HG03432 (cell line): ENCODE measurements at regions not wholly inside any gene's neighbourhood (a gene's known extent, or its start where the extent isn't known, plus 50 kb on each side); places are given as distances from the start of the nearest gene placed in this dataset.
"Not testable (repeated sequence)": the region's sequence is repeated elsewhere in the genome, so short reads cannot be mapped to it uniquely, and the experiment has no call there.

ENCODE experiments used
- ATAC-seq: cut with Tn5 transposase; IDR thresholded peaks from one replicate; pipeline ENCODE4 v1.9.1; 2021; ENCODE audit warnings: mild to moderate bottlenecking, moderate library complexity; ENCODE audit not compliant: unreplicated experiment

DNA sequence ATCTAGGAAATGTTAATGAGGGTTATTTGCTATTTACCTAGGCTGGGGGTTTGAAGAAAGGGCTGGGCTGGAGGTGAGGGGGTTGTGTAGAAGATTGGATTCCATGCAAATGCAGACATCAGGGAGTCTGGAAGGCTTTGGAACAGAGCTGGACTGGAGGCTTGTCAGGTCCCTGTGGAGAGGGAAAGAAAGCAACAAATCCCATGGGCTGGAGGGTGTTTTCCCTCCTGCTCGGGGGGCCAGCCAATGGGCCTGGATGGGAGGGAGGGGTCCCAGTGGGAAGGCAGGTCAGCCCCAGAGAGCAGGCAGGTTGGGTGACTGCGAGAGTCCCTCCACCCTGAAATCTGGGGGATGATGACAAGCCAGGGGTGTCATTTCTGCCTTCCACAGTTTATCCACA, 431.8 kb downstream of the RPS24 start:
- no peak for ATAC-seq

DNA sequence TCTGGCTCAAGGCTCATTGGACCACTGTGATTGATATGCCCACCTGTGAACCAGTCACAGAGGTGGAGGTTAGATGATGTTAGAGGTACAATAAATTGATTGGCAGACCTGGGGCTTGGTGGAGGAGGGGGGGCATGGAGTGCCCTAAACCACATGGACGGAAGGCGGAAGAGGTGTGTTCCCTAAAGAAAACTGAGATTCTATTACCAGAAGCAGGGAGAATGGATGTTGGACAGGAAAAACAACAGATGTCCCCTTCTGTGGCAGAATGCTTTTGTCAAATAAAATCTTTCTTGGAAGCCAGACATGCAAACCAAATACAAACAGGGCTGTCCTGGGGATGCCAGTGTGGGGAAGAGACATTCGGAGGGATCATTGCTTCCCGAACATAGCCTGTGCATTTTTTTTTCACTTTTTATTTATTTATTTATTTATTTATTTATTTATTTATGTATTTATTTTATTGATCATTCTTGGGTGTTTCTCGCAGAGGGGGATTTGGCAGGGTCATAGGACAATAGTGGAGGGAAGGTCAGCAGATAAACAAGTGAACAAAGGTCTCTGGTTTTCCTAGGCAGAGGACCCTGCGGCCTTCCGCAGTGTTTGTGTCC, 433.9 kb downstream of the RPS24 start:
- no peak for ATAC-seq

DNA sequence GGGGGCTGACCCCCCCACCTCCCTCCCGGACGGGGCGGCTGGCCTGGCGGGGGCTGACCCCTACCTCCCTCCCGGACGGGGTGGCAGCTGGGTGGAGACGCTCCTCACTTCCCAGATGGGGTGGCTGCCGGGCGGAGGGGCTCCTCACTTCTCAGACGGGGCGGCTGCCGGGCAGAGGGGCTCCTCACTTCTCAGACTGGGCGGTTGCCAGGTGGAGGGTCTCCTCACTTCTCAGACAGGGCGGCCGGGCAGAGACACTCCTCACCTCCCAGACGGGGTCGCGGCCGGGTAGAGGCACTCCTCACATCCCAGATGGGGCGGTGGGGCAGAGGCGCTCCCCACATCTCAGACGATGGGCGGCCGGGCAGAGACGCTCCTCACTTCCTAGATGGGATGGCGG, 435.1 kb downstream of the RPS24 start:
- not testable (repeated sequence) for ATAC-seq

DNA sequence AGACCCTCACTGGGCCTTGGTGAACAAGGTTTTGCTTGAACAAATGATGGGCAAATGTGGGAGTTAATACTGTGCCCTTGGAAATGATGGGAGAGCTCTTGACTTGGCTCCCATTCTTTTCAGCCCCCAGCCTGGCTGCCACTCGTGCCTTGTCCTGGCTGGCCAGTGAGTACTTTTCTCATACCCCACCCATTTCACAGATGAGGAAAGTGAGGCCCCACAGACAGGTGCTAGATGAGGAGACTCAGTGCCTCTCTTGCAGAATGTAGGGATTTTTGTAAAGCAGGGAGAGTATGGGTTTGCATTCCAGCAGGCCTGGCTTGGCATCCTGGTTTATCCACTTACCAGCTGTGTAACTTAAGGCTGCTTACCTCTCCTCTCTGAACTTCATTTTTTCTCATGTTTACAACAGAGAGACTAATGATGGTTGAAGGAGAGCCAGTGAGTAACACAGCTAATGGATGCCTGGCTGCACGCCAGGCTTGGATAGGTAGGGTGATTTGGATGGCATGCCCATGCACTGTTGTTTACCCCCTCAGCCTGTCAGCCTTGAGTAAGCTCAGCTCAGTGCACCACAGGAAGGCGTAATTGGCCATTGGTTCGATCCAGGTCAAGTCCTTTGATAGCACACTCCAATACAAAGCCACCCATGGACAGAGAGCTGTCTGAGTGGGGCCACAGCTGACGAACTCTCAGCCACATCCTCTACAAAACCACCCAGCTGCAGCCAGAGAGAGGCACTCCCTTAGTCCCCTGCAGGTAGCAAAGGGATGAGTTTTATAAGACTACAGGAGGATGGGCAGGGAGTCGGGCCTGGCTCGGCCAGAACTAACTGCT, 436.8 kb downstream of the RPS24 start:
- no peak for ATAC-seq

DNA sequence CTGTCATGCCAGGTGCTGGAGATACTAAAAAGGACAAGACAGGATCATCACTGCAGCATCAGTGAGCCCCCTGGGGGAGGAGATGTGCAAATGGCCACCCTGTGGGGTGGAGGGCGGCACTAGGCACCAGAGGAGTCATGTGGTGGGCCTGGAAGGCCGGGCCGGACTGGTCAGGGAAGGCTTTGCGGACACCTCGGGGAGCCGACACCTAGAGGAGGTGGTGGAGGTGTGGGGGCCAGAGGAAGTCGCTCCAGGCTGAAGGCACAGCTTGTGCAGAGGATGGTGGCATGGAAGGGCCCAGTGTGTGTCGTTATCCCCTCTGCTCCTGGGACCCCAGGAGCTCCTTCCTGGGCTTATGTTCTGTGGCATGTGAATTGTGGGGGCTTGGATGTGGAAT, 437.7 kb downstream of the RPS24 start:
- no peak for ATAC-seq

DNA sequence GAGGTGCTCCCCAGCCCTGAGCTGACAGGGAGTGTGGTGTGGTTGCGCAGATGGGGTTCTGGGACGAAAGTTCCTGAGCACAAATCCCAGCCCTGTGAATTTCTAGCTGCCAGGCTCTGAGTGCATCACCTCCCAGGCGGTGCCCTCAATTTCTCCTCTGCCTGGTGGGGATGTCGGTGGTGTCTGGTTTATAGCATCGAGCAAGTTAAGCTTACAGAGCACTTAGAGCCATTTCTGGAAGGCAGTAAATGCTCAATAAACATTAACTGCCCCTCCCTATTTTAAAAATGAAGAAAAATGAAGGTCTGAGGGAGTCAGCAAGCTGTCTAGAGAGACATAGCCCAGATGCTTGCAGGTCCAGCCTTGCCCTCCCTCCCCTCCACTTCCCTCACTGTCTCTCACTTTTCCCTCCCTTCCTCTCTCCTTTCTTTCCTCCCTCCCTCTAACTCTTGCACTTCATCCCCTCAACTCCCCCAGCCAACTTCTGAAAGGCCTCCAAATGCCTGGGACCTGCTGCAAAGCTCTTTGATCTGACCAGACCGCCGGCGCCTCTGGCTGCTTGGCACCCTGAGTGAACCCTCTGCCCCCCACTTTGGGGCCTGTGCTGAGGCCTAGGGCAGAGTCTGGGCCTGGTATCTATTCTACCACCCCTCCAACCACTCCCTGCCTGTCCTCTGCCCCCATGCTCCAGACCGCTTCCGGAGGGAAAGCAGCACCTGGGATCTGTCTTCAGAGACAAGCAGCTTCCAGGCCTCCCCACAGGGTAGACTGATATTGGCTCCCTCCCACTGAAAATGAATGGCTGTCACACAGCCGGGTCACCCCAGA, 438.3 kb downstream of the RPS24 start:
- ATAC-seq: no peak

DNA sequence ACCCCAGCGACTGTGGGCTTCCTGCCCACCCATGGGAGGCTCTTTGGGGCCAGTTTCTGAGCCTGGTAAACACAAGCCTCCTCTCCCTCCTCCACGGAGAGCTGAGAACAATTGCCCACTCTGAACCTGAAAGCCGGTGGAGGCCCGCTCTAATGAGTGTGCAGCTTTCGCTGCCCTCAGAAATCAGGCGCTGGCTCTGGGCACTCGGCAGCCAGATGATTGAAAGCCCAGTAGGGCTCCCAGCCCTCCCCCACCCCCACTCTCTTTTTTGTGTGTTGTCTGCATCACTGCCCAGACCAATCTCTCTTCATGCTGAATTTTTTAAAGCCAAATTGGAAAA, 438.9 kb downstream of the RPS24 start:
- no peak for ATAC-seq

DNA sequence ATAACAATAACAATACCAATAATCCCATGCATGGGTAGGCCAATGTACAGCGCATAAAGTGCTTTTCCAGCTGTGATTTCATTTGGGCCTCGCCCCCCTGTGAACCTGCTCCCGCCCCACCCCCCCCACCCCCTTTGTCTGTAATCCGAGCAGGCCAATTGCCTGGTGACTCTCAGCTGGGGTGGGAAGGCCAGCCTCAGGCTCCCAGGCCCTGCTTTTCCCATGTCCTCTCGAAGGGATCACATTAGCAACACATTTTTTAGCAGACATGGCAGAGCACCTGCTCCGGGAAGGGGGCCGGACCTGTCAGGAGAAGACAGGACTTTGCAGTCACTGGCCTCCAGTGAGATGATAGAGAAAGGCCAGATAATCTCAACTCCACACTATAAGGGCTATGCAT, 439.3 kb downstream of the RPS24 start:
- ATAC-seq: no peak

DNA sequence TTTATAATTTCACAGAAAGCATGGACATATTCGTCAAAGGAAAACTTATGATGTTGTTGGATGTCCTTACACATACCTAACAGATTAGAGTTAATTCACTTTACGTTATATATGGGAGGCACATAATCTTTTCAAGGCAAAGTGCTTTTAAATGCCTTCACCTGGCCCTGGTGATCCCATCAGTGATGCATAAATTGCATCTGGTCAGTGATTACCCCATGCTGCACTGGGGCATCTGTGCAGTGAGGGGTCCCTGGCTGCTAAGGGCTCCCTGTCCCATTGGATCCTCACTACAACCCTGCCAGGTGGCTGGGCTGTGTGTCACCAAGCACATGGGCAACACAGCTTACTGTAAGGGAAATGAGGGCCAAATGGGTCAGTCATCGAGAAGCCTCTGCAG, 441.1 kb downstream of the RPS24 start:
- no peak for ATAC-seq

DNA sequence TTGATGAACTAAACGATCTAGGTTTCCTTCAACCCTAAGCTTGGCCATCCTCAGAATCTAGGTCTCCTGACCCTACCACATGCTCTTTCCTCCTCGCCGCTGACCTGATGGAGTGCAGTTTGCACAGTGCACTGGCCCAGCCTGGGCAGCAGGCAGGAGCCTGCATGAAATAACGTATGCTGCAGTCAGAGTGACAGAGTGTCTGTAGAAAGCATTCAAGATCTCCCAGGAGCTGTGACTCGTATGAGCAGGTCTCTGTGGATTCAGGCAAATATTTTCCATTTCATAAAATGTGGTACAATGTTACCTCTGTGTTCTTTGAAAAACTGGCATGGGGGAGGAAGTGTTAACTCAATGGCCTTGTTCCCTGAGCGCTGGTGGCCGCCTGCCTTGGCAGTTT, 441.8 kb downstream of the RPS24 start:
- no peak for ATAC-seq

DNA sequence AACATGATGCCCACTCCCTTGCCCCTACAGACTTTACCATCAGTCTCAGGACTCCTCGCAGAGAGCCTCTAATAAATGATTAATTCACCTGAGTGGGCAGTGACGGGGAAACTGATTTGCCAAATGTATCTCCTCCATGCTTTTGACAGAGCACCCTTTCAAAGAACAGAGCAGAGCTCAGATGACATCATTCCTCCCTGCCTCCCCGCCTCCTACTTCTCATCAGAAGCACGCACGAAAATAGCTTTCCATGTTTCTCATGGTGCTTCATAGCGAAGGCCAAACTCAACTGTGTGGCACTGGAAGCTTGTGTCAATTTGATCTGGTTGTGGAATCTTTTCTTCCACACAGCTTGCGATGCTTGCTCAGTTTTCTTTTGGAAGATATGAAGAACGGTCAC, 442.5 kb downstream of the RPS24 start:
- ATAC-seq: no peak

DNA sequence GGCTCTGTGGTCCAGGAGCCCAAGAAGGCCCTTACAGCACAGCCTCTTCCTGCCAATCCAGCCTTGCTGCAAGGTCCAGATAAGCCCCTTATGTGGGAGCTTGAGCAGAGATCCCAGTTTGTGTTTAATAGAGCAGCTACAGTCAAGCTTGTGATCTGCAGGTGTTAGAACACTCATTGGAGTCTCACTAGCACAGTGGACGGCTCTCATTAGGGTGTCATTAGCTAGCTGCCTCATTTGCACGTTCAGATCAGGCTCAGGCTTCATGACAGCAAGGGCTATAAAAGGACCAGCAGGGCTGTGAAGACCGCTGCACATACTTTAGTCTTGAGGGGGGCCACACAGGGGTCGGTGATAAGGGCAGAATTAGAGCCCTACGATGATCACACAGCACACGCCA, 443.2 kb downstream of the RPS24 start:
- ATAC-seq: no peak

DNA sequence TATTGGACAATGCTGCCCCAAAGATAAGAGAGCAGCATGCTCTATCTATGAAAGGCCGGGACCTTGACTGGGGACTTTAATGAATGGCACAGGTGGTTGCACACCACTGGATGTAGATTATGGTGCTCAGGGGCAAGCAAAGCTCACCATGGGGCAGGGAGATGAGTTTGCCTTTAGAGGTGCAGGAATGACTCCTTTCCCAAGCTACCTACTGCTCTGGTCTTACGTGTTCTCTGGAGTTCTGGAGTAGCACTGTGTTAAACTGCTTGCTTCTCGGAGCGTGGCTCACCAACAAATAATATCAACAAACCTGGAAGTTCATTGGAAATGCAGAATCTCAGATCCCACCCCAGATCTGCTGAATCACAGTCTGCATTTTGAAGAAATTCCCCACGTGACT, 445.3 kb downstream of the RPS24 start:
- no peak for ATAC-seq

DNA sequence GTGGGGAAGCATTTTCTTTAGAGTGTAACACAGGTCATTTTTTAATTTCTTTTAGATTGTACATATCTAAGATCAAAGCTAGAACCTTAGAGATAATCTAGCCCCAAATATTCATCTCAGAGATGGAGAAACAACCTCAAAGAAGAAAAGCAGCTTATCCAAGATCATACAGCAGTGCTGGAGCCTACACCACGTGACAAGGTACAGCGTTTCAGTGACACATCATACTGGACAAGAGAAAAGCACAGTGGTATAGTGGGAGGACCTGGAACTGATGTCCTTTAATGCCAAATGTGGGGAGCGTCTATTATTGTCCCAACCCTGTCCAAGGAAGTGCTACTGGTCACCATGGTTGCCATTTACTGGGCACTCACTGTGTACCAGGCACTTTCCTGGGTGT, 445.8 kb downstream of the RPS24 start:
- no peak for ATAC-seq

DNA sequence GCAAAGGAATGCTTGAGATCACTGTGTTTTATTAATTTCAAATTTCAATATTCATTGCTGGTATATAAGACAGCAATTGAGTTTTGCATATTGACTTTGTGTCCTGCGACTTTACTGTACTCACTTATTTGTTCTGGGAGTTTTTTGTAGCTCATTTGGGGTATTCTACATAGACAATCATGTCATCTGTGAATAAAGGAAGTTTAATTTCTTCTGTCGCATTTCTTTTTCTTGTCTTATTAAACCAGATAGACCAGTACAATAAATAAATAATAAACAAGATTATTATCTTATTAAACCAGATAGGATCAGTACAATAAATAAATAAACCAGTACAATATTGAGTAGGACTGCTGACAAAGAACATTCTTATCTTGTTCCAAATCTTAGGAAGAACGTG, 448.2 kb downstream of the RPS24 start:
- ATAC-seq: no peak

DNA sequence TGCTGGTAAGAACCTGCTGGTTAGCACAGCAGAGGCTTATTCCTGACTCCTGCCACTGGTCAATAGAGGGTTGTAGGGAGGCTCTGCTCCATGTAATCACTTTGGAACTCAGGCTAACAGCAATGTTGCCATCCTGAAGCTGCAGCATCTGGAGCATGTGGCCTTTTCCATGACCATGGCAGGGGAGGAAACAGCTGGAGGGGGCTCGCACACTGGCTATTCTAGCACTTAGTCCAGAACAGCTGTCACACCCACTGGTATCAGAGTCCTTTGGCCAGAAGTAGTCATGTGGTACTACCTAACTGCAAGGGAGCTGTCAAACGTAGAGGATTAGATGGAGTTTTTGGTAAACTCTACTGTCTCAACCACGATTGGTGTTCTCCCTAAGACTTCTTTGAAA, 450.0 kb downstream of the RPS24 start:
- no peak for ATAC-seq

DNA sequence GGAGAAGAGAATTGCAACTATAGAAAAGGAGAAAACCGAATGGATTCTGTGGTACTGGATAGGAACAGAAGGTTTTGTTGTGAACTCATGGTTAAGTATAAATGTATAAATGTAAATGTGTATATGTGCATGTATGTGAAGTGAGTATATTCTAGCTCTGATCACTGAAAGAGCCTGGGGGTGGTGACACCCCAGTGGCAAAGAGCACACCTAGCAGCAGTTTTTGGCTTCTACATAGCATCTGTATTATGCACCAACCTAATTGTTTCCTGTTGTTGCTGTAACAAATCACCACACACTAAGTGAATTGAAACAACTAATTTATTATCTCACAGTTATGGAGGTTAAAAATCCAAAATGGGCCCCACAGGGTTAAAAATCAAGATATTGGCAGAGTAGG, 455.4 kb downstream of the RPS24 start:
- no peak for ATAC-seq

DNA sequence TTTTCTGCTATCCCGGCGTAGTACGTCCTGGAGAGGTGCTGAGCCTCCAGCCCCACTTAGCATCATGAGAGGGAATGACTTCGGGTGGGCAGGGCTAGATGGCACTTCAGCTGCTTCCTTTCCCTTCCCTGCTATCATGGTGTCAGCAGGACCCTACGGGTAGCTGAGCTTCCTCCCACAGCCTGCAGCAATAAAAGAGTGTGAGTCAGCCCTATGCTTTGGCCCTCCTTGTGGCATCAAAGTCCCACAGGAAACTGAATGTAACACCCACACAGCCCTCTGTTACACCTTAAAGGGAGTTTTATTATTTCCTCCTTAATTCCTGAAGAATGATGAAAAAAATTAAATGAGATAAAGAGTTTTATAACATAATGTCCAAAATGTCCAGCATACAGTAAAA, 458.1 kb downstream of the RPS24 start:
- no peak for ATAC-seq

DNA sequence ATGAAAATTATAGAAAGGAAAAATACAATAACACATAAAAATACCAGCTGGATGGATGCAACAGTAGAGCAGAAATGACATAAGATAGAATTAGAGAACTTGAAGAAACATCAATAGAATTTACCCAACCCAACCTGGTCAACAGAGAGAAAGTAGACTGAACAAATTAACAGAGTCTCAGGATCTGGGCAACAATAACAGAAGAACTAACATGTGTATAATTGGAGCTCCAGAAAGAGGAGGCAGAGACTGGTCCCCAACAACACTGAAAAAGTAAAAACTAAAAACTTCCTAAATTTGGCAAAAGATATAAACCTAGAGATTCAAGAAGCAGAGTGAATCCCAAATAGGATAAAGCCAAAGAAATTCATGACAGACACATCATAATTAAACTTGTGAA, 458.8 kb downstream of the RPS24 start:
- no peak for ATAC-seq

DNA sequence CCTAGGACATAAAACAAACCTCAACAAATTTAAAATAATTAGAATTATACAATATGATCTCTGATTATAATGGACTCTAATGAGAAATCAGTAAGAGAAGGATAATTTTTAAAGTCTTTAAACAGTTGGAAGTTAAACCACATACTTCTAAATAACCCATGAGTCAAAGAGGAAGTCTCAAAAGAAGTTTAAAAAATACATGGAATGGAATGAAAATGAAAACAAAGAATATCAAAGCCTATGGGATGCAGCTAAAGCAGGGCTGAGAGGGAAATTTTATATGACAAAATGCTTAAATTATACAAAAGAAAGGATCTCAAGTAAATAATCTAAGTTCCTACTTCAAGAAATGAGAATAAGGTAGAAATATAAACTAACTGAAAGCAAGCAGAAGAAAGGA, 460.5 kb downstream of the RPS24 start:
- no peak for ATAC-seq

DNA sequence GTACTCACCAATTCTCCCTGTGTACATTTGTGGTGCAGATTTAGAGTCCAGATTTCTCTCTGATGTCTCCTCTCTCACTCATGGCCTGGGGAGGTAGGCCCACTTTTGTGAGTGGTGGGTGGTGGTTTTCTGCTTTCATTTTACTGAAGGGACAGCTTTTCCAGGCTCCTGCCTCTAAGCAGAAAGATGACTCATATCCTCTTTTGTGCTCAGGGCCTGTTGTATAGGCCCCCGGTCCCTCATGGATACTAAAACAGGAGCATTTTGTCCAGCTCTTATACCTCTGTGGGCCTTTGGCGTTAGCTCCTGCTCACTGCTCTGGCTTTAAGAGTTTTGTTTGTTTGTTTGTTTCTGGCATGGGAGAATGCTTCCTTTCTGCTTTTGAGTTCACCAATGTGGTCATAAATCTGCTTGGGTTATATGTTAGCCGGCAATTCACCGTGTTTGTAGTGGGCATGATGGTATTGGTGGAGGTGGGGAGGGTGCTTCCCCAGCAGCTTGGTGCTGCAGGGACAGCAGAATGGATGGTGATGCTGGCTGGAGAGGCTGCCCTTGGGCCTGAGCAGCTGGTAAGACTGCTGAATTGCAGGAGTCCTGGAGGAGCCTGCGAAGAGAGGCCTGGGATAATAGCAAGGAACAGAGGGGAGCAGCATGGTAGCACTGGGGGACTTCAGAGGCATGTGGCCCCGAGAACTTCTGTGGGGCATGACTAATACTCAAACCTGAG, 468.7 kb downstream of the RPS24 start:
- no peak for ATAC-seq
